ENCODE measurements at regions not wholly inside any gene's neighbourhood (a gene's known extent, or its start where the extent isn't known, plus 50 kb on each side); places are given as distances from the start of the nearest gene placed in this dataset. TPM values are rescaled to one million over a fixed set of nuclear protein-coding genes. Genes with fewer than 3 reads are reported as not detected.
"Not testable (repeated sequence)": the region's sequence is repeated elsewhere in the genome, so short reads cannot be mapped to it uniquely, and the experiment has no call there.

- no peak for DNase-seq (ENCODE audit: low read depth in 2 of 3, low spot score in 2 of 3)
These were observed 156.1 kb upstream of the IRS4 start for GRCh38 chrX:108892501-108892900.

GRCh38 chrX:108875548-108875947, 139.2 kb upstream of the IRS4 start:
- no peak for DNase-seq (ENCODE audit: low read depth in 2 of 3, low spot score in 2 of 3)

DNA sequence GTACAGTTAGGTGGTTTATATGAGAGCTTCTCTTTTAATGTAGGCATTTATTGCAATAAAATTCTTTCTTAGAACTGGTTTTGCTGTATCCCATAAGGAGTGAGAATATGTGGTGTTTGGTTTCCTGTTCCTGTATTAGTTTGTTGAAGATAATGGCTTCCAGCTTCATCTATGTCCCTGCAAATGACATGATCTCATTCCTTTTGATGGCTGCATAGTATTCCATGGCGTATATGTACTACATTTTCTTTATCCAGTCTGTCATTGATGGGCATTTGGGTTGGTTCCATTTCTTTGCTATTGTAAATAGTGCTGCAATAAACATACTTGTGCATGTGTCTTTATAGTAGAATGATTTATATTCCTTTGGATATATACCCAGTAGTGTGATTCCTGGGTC, 106.7 kb upstream of the IRS4 start:
- DNase-seq (ENCODE audit: low read depth in 2 of 3, low spot score in 2 of 3), result not testable (repeated sequence)

- DNase-seq (ENCODE audit: low read depth in 2 of 3, low spot score in 2 of 3), result no peak
These were observed 97.6 kb upstream of the IRS4 start for GRCh38 chrX:108833993-108834392.

- DNase-seq (ENCODE audit: low read depth in 2 of 3, low spot score in 2 of 3), result no peak
These were observed 75.5 kb upstream of the IRS4 start for GRCh38 chrX:108811891-108812290.

DNA sequence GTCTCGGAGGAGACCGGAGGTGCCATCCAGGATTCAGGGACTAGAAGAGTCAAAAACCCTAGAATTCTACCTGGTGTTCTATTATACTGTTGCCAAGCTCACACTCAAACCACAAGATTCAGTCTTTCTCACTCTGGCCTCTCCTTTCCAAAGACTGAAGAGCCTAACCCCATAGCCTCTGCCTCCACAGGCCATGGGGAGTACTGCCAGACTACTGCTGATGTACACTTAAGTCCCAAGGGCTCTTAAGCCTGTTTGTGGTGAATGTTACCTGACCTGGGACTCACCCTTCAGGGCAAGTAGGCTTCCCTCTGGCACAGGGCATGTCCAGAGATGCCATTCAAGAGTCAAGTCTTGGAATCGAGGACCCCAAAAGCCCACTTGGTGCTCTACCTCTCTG, 58.9 kb upstream of the IRS4 start:
- no peak for DNase-seq (ENCODE audit: low read depth in 2 of 3, low spot score in 2 of 3)

Small RNA genes lying in the stretch of these regions (small RNA-seq; reads per million reads assigned to genes)
- not detected for gene MIR6087
- not detected for gene RNU6-309P
